EL (cell line): ENCODE measurements at regions not wholly inside any gene's neighbourhood (a gene's known extent, or its start where the extent isn't known, plus 50 kb on each side); places are given as distances from the start of the nearest gene placed in this dataset.
A peak's percentile ranks its signal among the peaks of the same experiment; 100 is the strongest.

ENCODE experiments used
- DNase-seq: peaks from one replicate; pipeline ENCODE4 v3.0.0-alpha.2; 2016

GRCh38 chr1:209503196-209503595, 80.3 kb upstream of the CAMK1G start:
- DNase-seq, result no peak

GRCh38 chr1:209504571-209504970, 78.9 kb upstream of the CAMK1G start:
- peak; percentile 25 for DNase-seq

GRCh38 chr1:209505044-209505443, 78.5 kb upstream of the CAMK1G start:
- DNase-seq, result peak; percentile 84

GRCh38 chr1:209506101-209506500, 77.4 kb upstream of the CAMK1G start:
- DNase-seq, result no peak

GRCh38 chr1:209509039-209509438, 74.5 kb upstream of the CAMK1G start:
- no peak for DNase-seq

- DNase-seq, result no peak
These were observed 73.5 kb upstream of the CAMK1G start for GRCh38 chr1:209510063-209510462.

- no peak for DNase-seq
These were observed 72.3 kb upstream of the CAMK1G start for GRCh38 chr1:209511169-209511568.

- DNase-seq, result no peak
These were observed 70.7 kb upstream of the CAMK1G start for GRCh38 chr1:209512821-209513220.

- DNase-seq, result peak; percentile 61
These were observed 70.3 kb upstream of the CAMK1G start for GRCh38 chr1:209513226-209513625.

- DNase-seq, result no peak
These were observed 66.5 kb upstream of the CAMK1G start for GRCh38 chr1:209516771-209517680.

- DNase-seq, result no peak
These were observed 65.8 kb upstream of the CAMK1G start for GRCh38 chr1:209517681-209518050.

- DNase-seq, result no peak
These were observed 63.7 kb upstream of the CAMK1G start for GRCh38 chr1:209519786-209520185.

- no peak for DNase-seq
These were observed 60.7 kb upstream of the CAMK1G start for GRCh38 chr1:209522826-209523225.

GRCh38 chr1:209526137-209526536, 57.4 kb upstream of the CAMK1G start:
- DNase-seq, result no peak

- peak; percentile 84 for DNase-seq
These were observed 56.1 kb upstream of the CAMK1G start for GRCh38 chr1:209527372-209527771.

- peak; percentile 20 for DNase-seq
These were observed 55.4 kb upstream of the CAMK1G start for GRCh38 chr1:209527993-209528717.

GRCh38 chr1:209529233-209529632, 54.3 kb upstream of the CAMK1G start:
- DNase-seq, result no peak

- peak; percentile 29 for DNase-seq
These were observed 52.5 kb upstream of the CAMK1G start for GRCh38 chr1:209531006-209531405.

- peak; percentile 5 for DNase-seq
These were observed 52.0 kb upstream of the CAMK1G start for GRCh38 chr1:209531549-209531948.
